Globus pallidus (tissue), 1 donor: ENCODE measurements at regions not wholly inside any gene's neighbourhood (a gene's known extent, or its start where the extent isn't known, plus 50 kb on each side); places are given as distances from the start of the nearest gene placed in this dataset.
"Not testable (repeated sequence)": the region's sequence is repeated elsewhere in the genome, so short reads cannot be mapped to it uniquely, and the experiment has no call there.

Experiments used
- DNase-seq: peaks from one replicate; pipeline ENCODE4 v3.0.0-alpha.2; 2015; ENCODE audit warnings: low spot score

DNA sequence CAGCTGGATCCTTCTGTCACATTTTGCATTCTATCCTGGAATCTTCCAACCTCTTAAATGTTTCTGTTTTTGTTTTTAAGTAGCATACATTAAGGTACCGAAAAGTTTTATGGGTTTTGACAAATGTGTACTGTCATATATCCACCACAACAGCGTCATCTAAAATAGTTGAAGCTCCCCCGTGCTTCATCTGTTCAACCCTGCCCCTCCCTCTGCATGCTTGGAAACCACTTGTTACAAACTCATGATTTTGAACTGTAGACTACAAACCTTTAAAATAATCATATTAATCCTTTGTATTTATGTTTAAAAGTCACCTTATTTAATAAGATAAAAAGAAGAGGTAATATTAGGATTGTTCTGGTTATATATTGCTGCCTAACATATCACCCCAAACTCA lies 182.8 kb upstream of the SMIM30 start:
- DNase-seq, result no peak

DNA sequence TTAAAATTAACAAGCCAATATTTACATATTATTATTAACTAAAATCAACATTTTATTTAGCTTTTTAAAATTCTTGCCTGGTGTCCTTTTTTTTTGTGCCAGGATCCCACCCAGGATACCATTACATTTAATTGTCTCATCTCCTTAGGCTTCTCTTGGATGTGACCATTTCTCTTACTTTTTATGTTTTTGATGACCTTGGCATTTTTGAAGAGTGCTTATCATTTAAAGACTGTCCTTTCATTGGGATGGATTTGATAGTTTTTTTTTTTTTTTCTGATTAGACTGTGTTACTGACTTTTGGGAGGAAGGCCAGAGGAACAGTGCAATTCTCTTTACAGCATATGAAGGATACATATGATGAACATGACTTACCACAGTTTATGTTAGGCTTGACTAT lies 181.4 kb upstream of the SMIM30 start:
- no peak for DNase-seq

DNA sequence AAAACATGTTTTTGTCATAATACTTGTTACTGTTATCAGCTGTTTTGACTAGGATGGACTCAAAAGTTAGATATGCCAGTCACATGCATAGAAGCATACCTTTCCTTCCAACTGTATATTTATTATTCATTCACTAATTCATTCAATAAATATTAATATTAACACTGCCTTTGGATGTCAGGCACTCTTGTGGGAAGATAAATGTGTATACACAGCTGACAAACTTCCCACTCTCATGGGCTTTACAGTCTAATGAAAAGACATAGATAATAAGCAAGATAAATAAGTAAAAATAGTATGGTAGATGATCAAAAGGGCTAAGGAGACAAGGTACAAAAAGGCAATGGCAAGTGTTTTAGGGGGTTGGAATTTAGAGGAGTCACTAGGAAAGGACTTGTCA lies 180.1 kb upstream of the SMIM30 start:
- no peak for DNase-seq

DNA sequence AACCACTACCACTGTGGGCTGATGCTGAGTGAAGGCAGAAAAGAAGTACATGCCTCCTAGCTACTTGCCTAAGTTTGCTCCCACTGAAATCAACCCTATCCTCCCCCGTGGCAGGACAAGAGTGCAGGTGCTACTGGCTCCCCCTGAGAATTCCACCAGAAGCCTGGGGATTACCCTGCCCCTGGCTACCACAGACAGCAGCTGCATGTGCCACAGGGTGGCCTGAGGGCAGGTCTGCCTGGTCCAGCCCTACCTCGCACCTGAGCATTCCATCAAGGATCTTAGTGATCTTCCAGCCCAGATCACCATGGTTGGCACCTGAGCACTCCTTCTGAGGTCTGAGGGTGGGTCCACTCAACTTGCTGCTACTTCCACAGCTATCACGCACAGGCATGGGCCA lies 176.4 kb upstream of the SMIM30 start:
- DNase-seq, result no peak

DNA sequence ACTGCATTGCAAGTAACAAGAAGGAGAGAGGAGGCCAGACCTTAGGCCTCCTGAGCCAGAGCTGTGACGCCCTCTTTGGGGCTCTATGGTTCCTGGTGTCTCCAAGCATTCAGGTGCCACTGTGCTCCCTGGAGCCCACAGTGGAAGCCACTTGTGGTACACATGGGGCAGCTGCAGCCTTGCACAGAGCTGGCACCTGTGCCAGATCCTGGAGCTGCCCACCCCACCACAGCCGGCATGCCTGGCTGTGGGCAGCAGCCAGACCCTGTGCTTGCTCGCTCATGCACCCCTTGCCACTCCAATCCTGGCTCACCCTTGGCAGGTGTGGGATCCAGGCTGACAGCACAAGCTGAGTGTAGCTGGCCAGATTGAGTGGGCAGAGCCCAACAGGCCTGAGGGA lies 173.8 kb upstream of the SMIM30 start:
- DNase-seq, result no peak

DNA sequence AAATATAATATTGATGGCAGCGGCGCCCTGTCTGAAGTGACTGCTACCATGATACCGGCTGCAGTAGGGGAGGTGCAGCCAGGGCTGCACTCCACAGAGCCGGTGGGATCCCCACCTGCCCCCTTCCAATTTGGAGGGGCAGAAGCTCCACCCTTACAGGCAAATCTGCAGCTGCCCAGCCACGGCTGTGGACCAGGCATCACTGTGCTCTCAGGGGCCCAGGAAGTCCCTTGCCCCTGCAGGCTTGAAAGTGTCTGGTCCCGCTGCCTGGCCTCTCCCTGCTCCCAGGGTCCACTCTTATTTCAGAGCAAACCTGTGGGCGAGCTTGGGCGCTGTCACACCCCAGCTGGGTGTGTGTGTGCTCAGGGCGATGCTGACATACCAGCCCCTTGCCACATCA lies 172.7 kb upstream of the SMIM30 start:
- DNase-seq, result no peak

DNA sequence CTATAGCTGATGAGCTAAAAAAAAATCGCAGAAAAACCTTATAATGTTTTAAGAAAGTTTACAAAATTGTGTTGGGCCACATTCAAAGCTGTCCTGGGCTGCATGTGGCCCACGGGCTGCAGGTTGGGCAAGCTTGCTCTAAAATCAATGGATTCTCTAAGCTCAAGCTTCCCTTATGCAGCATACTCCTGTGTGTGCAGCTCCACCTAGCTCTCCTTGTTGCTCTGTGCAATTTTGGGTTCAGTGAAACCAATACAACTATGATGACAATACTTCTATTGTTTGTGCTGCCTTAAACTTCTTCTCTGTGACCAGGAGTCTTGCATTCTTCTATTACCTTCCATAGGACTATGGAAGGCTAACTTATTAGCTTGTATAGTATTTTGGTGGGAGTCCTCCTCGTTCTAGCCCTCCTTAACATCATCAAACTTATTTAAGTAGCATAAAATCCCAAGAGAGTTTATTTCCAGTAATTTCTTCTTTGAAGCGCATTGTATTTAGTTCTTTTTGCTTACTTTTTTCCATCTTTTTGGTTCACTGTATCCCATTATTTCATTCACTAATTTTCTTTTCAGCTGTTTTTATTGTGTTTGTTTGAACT lies 170.9 kb upstream of the SMIM30 start:
- peak; percentile 9 for DNase-seq

DNA sequence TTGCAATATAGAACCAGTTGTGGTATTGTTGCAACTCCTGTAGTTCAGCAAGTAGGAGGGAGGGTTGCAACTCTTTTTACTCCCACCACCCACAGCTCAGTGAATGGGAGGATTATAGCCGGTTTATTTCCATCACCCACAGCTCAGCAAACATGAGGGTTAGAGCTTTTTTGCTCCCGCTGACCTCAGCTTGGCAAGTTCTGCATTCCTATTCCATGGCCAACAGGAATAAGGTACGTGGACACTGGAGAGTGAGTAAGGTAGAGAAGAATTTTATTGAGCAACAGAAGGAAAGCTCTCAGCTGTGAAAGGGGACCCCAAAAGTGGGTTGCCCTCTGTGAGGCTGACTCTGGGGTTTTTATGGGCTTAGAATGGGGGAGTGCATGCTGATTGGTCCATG lies 167.1 kb upstream of the SMIM30 start:
- DNase-seq, result no peak

DNA sequence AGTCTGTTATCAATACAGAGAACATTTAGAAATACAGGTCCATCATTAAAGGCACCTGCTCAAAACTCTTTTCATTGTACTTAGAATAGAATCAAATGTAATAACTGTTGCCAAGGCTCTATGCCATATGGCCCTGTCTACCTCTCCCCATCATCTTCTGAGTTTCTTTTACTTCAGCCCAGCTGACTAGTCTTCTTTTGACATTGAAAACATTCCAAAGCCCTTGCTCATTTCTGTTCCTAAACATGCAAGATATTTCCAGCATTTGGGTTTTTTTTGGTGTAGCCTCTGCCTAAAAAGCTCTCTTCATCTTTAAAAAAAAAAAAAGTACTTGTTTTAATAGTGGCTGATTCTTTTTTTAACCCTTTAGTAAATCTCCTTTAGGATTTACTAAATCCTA lies 165.5 kb upstream of the SMIM30 start:
- no peak for DNase-seq

DNA sequence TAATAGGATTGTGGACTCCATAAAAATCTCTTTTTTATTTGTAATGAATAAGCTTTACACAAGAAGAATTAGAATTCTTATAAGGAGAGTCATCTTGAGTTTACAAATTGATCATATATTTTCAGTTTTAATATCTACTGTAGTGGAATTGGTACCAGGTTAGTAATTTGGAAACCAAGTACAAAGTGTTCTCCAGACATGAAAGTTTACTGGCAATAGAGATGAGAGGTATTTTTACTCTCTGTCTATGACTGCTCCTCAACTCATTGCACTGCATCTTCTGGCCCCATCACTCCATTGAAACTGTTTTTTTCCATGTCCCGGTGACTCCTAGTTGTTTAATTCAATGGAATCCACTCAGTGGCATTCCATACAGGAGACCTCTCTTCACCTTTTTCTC lies 164.5 kb upstream of the SMIM30 start:
- no peak for DNase-seq

DNA sequence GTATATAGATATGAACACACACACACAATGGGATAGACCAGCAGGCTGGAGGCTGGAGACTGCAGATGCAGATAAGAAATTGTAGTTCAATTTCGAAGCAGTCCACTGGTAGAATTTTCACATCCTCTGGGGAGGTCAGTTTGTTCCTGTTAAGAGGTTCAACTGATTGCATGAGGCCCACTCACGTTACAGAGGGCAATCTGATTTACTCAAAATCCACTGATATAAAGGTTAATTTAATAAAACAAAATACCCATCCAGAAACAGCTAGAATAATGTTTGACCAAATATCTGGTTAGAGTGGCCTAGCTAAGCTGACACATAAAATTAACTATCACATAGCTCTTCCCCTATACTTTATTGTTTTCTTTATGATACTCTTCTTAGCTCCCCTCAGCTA lies 162.9 kb upstream of the SMIM30 start:
- DNase-seq, result no peak

DNA sequence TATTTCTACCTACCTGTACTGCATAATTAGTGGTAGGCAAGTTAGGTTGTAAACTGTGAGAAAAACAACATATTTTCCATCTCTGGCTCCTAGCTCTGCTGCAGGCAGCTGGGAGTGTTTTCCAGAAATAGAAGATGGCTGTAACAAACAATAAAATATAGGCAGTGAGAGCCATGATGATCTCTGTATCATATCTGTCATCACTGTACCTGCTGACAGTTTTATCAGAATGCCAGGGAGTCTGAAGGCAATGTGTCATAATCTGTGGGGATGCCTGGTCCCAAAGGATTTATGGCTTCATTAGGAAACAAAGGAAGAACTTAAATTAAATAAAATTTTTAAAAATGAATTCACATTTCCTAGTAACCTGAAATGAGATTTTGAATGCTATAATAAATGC lies 160.9 kb upstream of the SMIM30 start:
- no peak for DNase-seq

DNA sequence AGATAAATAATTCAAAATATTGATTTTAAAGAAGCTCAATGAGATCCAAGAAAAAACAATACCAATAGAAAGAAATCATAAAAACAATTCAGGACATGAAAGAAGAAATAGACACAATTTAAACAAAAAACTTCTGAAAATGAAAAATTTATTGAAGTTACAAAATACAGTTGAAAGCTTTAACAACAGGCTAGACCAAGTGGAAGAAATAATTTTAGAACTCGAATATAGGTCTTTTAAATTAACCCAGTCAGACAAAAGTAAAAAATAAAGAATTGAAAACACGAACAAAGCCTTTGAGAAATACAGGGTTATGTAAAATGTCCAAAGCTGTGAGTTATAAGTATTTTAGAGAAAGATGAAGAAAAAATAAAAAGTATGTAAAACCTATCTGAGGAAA lies 152.4 kb upstream of the SMIM30 start:
- DNase-seq, result no peak

DNA sequence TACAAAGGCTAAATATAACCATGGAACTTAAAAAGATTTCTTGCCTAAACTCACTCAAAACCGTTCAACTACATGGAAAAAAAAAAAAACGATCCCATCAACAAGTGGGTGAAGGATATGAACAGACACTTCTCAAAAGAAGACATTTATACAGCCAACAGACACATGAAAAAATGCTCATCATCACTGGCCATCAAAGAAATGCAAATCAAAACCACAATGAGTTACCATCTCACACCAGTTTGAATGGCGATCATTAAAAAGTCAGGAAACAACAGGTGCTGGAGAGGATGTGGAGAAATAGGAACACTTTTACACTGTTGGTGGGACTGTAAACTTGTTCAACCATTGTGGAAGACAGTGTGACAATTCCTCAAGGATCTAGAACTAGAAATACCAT lies 151.2 kb upstream of the SMIM30 start:
- not testable (repeated sequence) for DNase-seq

DNA sequence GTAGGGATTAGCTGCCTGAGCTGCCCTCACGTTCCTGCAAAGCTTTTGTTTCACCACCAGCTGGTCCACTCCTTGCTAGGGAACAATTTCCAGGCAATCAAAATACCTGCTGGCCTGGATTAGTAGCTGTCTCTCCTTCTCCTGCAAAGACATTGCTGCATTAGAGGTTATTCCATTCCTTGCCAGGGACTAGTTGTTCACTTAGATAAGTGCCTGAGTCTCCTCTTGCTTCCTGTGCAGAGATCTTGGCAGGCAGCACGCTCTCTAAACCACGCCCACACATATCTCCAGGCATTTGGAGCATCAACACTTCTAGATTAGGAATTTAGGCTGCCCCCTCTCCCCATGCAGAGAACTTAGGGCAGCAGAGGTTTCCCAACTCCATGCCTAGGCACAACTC lies 150.4 kb upstream of the SMIM30 start:
- no peak for DNase-seq

DNA sequence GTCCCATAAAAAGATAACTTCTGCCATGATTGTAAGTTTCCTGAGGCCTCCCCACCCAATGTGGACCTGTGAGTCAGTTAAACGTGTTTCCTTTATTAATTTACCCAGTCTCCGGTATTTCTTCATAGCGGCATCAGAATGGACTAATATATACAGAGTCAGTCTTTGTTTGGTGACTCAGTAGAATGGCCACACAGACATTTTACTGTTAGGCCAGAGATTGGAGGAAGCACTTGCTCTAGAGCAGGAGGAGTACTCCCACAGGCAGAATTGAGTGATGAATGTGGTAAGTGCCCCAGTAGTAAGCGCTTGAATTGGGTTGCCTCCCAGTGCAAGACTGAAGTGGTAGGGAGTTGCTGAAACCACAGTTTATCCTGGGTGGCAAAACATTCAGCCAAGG lies 149.5 kb upstream of the SMIM30 start:
- no peak for DNase-seq

DNA sequence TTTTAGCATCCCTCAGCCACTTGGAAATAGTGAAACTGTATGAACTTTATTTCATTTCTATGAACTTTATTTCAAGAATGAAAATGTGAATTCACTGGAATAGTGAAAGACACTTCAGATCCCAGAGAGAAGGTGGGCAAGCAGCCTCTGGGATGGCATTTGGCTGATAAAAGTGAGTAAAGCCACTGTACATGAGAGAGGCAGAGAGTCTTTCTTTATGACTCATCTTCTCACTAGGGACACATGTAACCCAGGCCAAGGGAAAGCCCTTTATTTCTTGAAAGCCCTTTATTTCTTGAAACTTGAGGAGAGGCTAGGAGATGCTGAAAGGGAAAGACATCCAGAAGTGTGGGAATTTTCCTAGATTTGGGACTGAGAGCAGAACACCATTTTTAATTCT lies 148.9 kb upstream of the SMIM30 start:
- no peak for DNase-seq

DNA sequence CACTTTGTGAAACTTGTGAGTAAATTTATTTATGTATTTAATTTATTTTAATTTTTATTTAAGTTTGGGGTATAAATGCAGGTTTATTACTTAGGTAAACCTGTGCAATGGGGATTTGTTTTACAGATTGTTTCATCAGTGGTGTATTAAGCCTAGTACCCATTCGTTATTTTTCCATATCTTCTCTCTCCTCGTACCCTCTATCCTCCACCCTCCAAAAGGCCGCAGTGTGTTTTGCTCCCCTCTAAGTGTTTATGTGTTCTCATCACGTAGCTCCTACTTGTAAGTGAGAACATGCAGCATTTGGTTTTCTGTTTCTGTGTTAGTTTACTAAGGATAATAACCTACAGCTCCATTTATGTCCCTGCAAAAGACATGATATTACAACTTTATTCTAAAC lies 145.4 kb upstream of the SMIM30 start:
- no peak for DNase-seq

DNA sequence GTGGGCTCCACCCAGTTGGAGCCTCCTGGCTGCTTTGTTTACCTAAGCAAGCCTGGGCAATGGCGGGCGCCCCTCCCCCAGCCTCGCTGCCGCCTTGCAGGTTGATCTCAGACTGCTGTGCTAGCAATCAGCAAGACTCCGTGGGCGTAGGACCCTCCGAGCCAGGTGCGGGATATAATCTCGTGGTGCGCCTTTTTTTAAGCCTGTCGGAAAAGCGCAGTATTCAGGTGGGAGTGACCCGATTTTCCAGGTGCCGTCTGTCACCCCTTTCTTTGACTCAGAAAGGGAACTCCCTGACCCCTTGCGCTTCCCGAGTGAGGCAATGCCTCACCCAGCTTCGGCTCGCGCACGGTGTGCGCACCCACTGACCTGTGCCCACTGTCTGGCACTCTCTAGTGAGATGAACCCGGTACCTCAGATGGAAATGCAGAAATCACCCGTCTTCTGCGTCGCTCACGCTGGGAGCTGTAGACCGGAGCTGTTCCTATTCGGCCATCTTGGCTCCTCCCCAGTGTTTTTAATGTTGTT lies 144.9 kb upstream of the SMIM30 start:
- not testable (repeated sequence) for DNase-seq

DNA sequence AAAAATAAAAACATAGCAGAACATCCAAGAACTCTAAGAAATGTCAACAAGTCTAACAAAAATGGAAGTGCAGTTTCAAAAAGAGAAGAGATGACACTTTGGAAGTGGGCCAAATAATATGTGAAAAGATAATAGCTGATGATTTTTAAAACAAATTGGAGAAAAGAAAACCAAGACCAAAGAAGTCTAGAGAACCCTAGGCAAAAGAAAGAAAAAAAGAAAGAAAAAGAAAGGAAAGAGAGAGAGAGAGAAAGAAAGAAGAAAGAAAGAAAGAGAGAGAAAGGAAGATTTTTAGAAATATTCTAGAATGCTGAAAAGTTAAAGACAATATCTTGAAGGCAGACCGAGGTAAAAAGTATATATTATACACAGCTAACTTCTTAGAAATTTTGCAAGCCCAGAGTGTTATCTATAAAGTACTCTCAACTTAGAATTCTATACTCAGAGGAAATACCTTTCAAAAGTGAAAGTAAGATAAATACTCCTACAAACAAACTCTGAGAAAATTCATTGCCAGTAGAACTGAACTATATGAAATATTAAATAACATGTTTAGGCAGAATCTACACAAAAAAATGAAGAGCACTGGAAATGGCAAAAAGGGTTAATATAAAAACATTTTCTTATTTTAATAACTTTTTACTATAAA lies 138.7 kb upstream of the SMIM30 start:
- DNase-seq, result no peak

DNA sequence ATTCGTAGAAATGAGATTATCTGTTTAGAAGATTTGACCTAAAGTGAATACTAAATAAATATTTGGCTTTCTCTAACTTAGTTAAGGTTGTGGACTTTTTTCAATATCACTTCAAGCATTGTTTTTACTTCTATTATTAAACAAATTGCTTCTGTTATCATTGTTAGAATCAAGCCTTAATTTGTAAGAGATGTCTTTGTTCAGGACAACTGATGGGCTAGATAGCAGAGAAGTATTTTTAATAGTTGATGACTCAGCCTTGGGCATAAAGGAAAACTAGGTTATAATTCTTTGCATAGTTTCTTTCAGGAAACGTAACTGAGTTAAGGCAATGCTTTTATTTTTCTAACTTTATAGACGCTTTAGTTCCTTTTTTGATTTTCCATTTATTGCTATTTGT lies 128.8 kb upstream of the SMIM30 start:
- no peak for DNase-seq

DNA sequence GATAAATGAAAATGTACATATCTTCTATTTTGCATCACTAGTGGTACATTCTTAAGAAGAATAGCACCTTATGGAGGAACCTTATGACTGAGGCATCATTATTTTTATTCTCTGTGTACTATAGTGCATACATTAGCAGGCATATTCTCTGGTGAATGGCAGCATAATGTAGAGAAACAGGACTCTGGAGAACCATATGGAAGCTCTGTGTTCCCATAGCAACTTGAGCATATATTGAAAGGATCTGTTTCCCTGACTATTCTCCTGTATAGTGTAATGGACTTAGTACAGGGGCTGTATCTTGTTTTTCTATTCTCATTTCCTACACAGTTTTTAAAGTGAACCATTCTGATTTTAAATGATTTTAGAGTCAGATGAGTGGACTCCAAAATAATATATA lies 128.4 kb upstream of the SMIM30 start:
- DNase-seq, result no peak

DNA sequence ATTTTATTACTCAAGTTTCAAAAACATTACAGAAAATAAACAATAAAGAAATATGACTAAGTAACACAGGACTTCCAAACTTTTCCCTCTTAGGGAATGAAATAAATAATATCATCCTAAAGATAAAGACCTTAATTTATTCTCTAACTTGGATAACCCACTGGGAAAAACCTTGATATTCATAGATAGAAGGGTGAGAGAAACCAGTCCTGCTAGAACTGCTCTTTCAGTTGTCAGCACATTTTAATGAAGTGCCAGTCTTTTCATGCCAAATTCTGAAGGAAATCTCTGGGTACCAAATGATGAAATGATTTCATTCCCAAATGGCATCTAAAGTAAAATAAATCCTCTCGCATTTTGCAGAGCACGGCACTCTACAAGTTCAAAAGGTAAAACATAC lies 114.5 kb upstream of the SMIM30 start:
- DNase-seq, result no peak

DNA sequence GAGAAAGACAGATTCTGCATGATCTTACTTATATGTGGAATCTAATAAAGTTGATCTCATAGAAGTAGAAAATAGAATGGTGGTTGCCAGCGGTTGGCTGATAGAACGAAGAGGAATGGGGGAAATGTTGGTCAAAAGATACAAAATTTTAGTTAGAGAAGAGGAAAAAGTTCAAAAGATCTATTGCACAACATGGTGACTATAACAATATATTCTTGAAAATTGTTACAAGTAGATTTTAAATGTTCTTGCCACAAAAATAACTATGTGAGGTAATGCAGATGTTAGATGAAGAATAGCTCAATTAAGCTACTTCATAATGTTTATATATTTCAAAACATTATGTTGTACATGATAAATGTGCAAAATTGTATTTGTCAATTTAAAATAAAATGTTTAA lies 112.3 kb upstream of the SMIM30 start:
- DNase-seq, result no peak
